ENCODE measurements at regions not wholly inside any gene's neighbourhood (a gene's known extent, or its start where the extent isn't known, plus 50 kb on each side); places are given as distances from the start of the nearest gene placed in this dataset.
"Not testable (repeated sequence)": the region's sequence is repeated elsewhere in the genome, so short reads cannot be mapped to it uniquely, and the experiment has no call there.

DNA sequence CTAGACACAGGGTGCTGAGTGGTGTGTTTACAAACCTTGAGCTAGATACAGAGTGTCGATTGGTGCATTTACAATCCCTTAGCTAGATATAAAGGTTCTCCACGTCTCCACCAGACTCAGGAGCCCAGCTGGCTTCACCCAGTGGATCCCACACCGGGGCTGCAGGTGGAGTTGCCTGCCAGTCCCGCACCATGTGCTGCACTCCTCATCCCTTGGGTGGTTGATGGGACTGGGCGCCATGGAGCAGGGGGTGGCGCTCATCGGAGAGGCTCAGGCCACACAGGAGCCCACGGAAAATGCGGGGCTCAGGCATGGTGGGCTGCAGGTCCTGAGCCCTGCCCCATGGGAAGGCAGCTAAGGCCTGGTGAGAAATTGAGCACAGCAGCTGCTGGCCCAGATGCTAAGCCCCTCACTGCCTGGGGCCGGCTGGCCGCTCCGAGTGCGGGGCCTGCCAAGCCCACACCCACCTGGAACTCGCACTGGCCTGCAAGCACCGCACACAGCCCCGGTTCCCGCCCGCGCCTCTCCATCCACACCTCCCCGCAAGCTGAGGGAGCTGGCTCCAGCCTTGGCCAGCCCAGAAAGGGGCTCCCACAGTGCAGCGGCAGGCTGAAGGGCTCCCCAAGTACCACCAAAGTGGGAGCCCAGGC, 418.4 kb downstream of the KIF20B start:
- H3K4me3 ChIP-seq (ENCODE audit: low read length); H3K36me3 Mint-ChIP-seq; H3K36me3 ChIP-seq (ENCODE audit: insufficient read depth, low read length); H3K27ac Mint-ChIP-seq; CTCF ChIA-PET; H3K4me3 Mint-ChIP-seq; H3K27me3 Mint-ChIP-seq; POLR2A ChIA-PET; H3K9me3 ChIP-seq (ENCODE audit: low read length); DNase-seq; H3K27me3 ChIP-seq (ENCODE audit: insufficient read depth, low read length, poor library complexity, severe bottlenecking); H3K4me1 ChIP-seq (ENCODE audit: insufficient read depth, low read length); H3K9me3 Mint-ChIP-seq; H3K4me1 Mint-ChIP-seq; H3K27ac ChIP-seq (ENCODE audit: low read depth, low read length): not testable (repeated sequence)

- Mint-ChIP-seq H3K36me3 (no peaks in the 10 kb centered on the region), H3K4me3 (no peak overlapping the region), H3K9me3 (peaks cover 0 to under 1% (median 0%) of the 10 kb centered on the region in 5 donors), H3K27me3 (peaks cover 0 to 3% of the 10 kb centered on the region in 2 donors), H3K4me1 (no peaks in the 10 kb centered on the region), H3K27ac (no peak overlapping the region)
- no peaks in the 10 kb centered on the region for H3K36me3 ChIP-seq (ENCODE audit: insufficient read depth, low read length)
- H3K4me1 ChIP-seq (ENCODE audit: insufficient read depth, low read length): no peaks in the 10 kb centered on the region
- no peaks in the 10 kb centered on the region for H3K9me3 ChIP-seq (ENCODE audit: low read length)
- no peaks in the 10 kb centered on the region for H3K27me3 ChIP-seq (ENCODE audit: insufficient read depth, low read length, poor library complexity, severe bottlenecking)
- no peak overlapping the region for H3K4me3 ChIP-seq (ENCODE audit: low read length)
- CTCF ChIA-PET: no interaction called here
- H3K27ac ChIP-seq (ENCODE audit: low read depth, low read length): no peak overlapping the region
- POLR2A ChIA-PET: no interaction called here
- no peak for DNase-seq
These were observed 424.3 kb downstream of the KIF20B start for GRCh38 chr10:90125456-90126255.

- no peaks in the 10 kb centered on the region for H3K9me3 ChIP-seq (ENCODE audit: low read length)
- no peak for DNase-seq
- Mint-ChIP-seq H3K9me3 (peaks cover 0 to 2% (median 0%) of the 10 kb centered on the region in 5 donors), H3K27me3 (peaks cover 0 to 3% of the 10 kb centered on the region in 2 donors), H3K36me3 (no peaks in the 10 kb centered on the region), H3K4me1 (no peaks in the 10 kb centered on the region), H3K4me3 (no peak overlapping the region), H3K27ac (no peak overlapping the region)
- no peak overlapping the region for H3K27ac ChIP-seq (ENCODE audit: low read depth, low read length)
- H3K27me3 ChIP-seq (ENCODE audit: insufficient read depth, low read length, poor library complexity, severe bottlenecking): no peaks in the 10 kb centered on the region
- POLR2A ChIA-PET: no interaction called here
- H3K36me3 ChIP-seq (ENCODE audit: insufficient read depth, low read length): no peaks in the 10 kb centered on the region
- H3K4me3 ChIP-seq (ENCODE audit: low read length): no peak overlapping the region
- CTCF ChIA-PET: no interaction called here
- no peaks in the 10 kb centered on the region for H3K4me1 ChIP-seq (ENCODE audit: insufficient read depth, low read length)
These were observed 424.8 kb downstream of the KIF20B start for GRCh38 chr10:90126256-90126595.

DNA sequence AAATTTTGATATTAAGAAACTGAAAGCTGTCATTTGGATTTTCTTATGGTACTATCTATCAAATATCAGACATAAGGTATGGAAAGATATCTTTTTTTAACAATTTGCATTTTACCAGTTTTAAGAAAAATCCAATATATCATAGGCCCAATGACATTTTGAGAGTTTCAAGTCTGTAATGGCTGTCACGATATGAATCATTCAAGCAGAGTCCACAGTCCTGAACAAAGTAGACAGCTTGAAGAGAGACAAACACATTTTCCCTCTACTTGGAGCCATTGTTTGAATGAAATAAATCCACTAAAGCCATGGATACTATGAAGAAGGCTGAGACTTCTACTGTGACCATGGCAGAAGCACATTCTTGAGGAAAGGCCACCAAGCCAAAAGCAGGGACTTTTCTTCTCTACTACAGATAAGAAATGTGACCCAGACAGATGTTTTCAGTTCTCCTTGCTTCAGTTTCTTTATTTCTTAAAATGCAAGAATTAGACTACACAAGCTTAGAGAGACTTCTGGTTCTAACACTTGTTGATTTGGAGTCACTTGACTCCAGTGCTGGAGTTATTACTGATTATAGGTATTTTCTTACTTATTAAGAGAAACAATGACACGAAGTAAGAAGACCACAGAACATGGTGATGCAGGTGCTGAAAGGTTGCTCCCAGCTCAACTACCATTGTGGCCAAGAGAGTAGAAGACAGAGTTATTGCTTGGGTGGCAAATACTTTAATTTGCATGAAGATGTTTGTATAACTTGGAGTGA, 429.1 kb downstream of the KIF20B start:
- no peak overlapping the region for H3K27ac Mint-ChIP-seq
- POLR2A ChIA-PET: no interaction called here
- no peaks in the 10 kb centered on the region for H3K36me3 ChIP-seq (ENCODE audit: insufficient read depth, low read length)
- no peak overlapping the region for H3K4me3 ChIP-seq (ENCODE audit: low read length)
- no peak for DNase-seq
- no peaks in the 10 kb centered on the region for H3K36me3 Mint-ChIP-seq
- H3K9me3 Mint-ChIP-seq: peaks cover 0 to 18% (median 12%) of the 10 kb centered on the region in 5 donors
- no peak overlapping the region for H3K27ac ChIP-seq (ENCODE audit: low read depth, low read length)
- CTCF ChIA-PET: no interaction called here
- H3K4me1 ChIP-seq (ENCODE audit: insufficient read depth, low read length): no peaks in the 10 kb centered on the region
- no peak overlapping the region for H3K4me3 Mint-ChIP-seq
- H3K27me3 Mint-ChIP-seq: peaks cover 0 to 3% of the 10 kb centered on the region in 2 donors
- no peaks in the 10 kb centered on the region for H3K4me1 Mint-ChIP-seq
- H3K9me3 ChIP-seq (ENCODE audit: low read length): no peaks in the 10 kb centered on the region
- no peaks in the 10 kb centered on the region for H3K27me3 ChIP-seq (ENCODE audit: insufficient read depth, low read length, poor library complexity, severe bottlenecking)

- Mint-ChIP-seq H3K4me1 (no peaks in the 10 kb centered on the region), H3K27ac (no peak overlapping the region), H3K27me3 (peaks cover 0 to 3% of the 10 kb centered on the region in 2 donors), H3K36me3 (no peaks in the 10 kb centered on the region), H3K4me3 (no peak overlapping the region), H3K9me3 (peaks cover 17 to 39% (median 38%) of the 10 kb centered on the region in 5 donors)
- H3K27ac ChIP-seq (ENCODE audit: low read depth, low read length): no peak overlapping the region
- H3K27me3 ChIP-seq (ENCODE audit: insufficient read depth, low read length, poor library complexity, severe bottlenecking): no peaks in the 10 kb centered on the region
- H3K9me3 ChIP-seq (ENCODE audit: low read length): peaks cover 13% of the 10 kb centered on the region
- CTCF ChIA-PET: no interaction called here
- no peak for DNase-seq
- H3K4me3 ChIP-seq (ENCODE audit: low read length): no peak overlapping the region
- no peaks in the 10 kb centered on the region for H3K36me3 ChIP-seq (ENCODE audit: insufficient read depth, low read length)
- no peaks in the 10 kb centered on the region for H3K4me1 ChIP-seq (ENCODE audit: insufficient read depth, low read length)
- POLR2A ChIA-PET: no interaction called here
These were observed 432.2 kb downstream of the KIF20B start for GRCh38 chr10:90133606-90134005.

GRCh38 chr10:90136731-90137316, 435.4 kb downstream of the KIF20B start:
- Histone ChIP-seq H3K27ac (ENCODE audit: low read depth, low read length) (no peak overlapping the region), H3K9me3 (ENCODE audit: low read length) (peaks cover 13% of the 10 kb centered on the region), H3K36me3 (ENCODE audit: insufficient read depth, low read length) (no peaks in the 10 kb centered on the region), H3K27me3 (ENCODE audit: insufficient read depth, low read length, poor library complexity, severe bottlenecking) (no peaks in the 10 kb centered on the region), H3K4me3 (ENCODE audit: low read length) (no peak overlapping the region), H3K4me1 (ENCODE audit: insufficient read depth, low read length) (no peaks in the 10 kb centered on the region)
- no peak for DNase-seq
- H3K27ac Mint-ChIP-seq: no peak overlapping the region
- H3K9me3 Mint-ChIP-seq: peaks cover 28 to 49% (median 44%) of the 10 kb centered on the region in 5 donors
- no peak overlapping the region for H3K4me3 Mint-ChIP-seq
- ChIA-PET CTCF (no interaction called here), POLR2A (no interaction called here)
- no peaks in the 10 kb centered on the region for H3K4me1 Mint-ChIP-seq
- H3K27me3 Mint-ChIP-seq: no peaks in the 10 kb centered on the region
- H3K36me3 Mint-ChIP-seq: no peaks in the 10 kb centered on the region

- no peak overlapping the region for H3K4me3 ChIP-seq (ENCODE audit: low read length)
- H3K4me1 Mint-ChIP-seq: no peaks in the 10 kb centered on the region
- H3K27me3 ChIP-seq (ENCODE audit: insufficient read depth, low read length, poor library complexity, severe bottlenecking): no peaks in the 10 kb centered on the region
- peaks cover 13% of the 10 kb centered on the region for H3K9me3 ChIP-seq (ENCODE audit: low read length)
- CTCF ChIA-PET: no interaction called here
- H3K4me1 ChIP-seq (ENCODE audit: insufficient read depth, low read length): no peaks in the 10 kb centered on the region
- H3K27me3 Mint-ChIP-seq: peaks cover 0 to 3% of the 10 kb centered on the region in 2 donors
- no peak overlapping the region for H3K27ac ChIP-seq (ENCODE audit: low read depth, low read length)
- no peaks in the 10 kb centered on the region for H3K36me3 ChIP-seq (ENCODE audit: insufficient read depth, low read length)
- H3K36me3 Mint-ChIP-seq: no peaks in the 10 kb centered on the region
- POLR2A ChIA-PET: no interaction called here
- no peak for DNase-seq
- no peak overlapping the region for H3K27ac Mint-ChIP-seq
- peaks cover 28 to 52% (median 42%) of the 10 kb centered on the region in 5 donors for H3K9me3 Mint-ChIP-seq
- H3K4me3 Mint-ChIP-seq: no peak overlapping the region
These were observed 437.5 kb downstream of the KIF20B start for GRCh38 chr10:90138844-90139243.

DNA sequence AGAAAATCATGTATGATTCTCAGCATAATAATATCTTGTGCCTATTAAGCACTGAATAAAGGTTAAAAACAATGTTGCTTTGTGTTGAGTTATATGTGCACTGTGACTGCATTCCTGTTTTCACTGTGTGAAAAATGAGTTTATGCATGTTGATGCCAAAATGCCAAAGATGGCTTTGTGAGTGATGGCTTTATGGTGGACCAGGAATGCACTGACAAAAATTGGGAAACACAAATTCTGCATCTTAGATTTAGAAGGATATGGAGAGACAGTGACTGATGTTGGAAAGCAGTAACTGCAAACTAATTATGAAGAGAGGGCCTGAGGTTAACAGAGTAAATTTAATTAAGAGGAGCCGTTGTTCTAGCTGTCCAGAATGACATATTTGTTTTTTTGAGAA, 440.4 kb downstream of the KIF20B start:
- Histone ChIP-seq H3K9me3 (ENCODE audit: low read length) (peaks cover 8% of the 10 kb centered on the region), H3K36me3 (ENCODE audit: insufficient read depth, low read length) (no peaks in the 10 kb centered on the region), H3K27ac (ENCODE audit: low read depth, low read length) (no peak overlapping the region), H3K27me3 (ENCODE audit: insufficient read depth, low read length, poor library complexity, severe bottlenecking) (no peaks in the 10 kb centered on the region), H3K4me3 (ENCODE audit: low read length) (no peak overlapping the region), H3K4me1 (ENCODE audit: insufficient read depth, low read length) (no peaks in the 10 kb centered on the region)
- DNase-seq: no peak
- Mint-ChIP-seq H3K4me3 (no peak overlapping the region), H3K27me3 (peaks cover 0 to 3% of the 10 kb centered on the region in 2 donors), H3K36me3 (no peaks in the 10 kb centered on the region), H3K9me3 (peaks cover 9 to 31% (median 22%) of the 10 kb centered on the region in 5 donors), H3K4me1 (no peaks in the 10 kb centered on the region), H3K27ac (no peak overlapping the region)
- CTCF ChIA-PET: no interaction called here
- POLR2A ChIA-PET: no interaction called here
